D721Med (cell line): ENCODE measurements at regions not wholly inside any gene's neighbourhood (a gene's known extent, or its start where the extent isn't known, plus 50 kb on each side); places are given as distances from the start of the nearest gene placed in this dataset.

Source experiments
- DNase-seq: peaks from one replicate; pipeline ENCODE4 v3.0.0; 2011; ENCODE audit warnings: low spot score; ENCODE audit not compliant: insufficient read length
- FAIRE-seq: peaks from 2 replicates; lab custom pipeline; 2011; peaks lifted over from hg19 to GRCh38; lab: Jason Lieb, UNC
- TF ChIP-seq, protein P1 (sequence below): IDR thresholded peaks from 2 replicates; pipeline ENCODE4 v1.5.1; 2012; ENCODE audit warnings: mild to moderate bottlenecking, control low read depth; ENCODE audit not compliant: insufficient read depth; ENCODE audit errors: missing control alignments

DNA sequence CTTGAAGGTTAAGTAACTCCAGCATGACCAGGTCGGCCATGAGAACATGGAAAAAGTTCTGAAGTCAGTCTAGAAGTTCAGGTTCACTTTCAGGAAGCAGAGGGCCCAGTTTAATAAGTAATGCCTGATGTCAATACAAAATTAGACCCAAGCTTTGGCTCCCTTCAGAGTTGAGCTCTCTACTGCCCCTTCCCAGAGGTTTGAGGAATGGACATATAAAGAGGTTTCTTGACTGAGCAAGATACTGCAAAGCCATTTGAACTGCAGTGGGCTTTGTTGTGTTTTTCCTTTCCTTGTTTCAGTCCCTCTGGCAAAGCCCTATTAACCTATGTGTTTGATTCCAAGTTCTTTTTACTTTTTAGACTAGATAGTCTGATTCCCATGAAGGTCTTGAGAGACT is 97.8 kb upstream of the PREP start:
- TF ChIP-seq, protein P1, sequence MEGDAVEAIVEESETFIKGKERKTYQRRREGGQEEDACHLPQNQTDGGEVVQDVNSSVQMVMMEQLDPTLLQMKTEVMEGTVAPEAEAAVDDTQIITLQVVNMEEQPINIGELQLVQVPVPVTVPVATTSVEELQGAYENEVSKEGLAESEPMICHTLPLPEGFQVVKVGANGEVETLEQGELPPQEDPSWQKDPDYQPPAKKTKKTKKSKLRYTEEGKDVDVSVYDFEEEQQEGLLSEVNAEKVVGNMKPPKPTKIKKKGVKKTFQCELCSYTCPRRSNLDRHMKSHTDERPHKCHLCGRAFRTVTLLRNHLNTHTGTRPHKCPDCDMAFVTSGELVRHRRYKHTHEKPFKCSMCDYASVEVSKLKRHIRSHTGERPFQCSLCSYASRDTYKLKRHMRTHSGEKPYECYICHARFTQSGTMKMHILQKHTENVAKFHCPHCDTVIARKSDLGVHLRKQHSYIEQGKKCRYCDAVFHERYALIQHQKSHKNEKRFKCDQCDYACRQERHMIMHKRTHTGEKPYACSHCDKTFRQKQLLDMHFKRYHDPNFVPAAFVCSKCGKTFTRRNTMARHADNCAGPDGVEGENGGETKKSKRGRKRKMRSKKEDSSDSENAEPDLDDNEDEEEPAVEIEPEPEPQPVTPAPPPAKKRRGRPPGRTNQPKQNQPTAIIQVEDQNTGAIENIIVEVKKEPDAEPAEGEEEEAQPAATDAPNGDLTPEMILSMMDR, result no peak
- DNase-seq (no peak), FAIRE-seq (no peak)

GRCh38 chr6:105499931-105500330 is 97.0 kb upstream of the PREP start:
- FAIRE-seq (no peak), DNase-seq (no peak)
- TF ChIP-seq, protein P1, result no peak

DNA sequence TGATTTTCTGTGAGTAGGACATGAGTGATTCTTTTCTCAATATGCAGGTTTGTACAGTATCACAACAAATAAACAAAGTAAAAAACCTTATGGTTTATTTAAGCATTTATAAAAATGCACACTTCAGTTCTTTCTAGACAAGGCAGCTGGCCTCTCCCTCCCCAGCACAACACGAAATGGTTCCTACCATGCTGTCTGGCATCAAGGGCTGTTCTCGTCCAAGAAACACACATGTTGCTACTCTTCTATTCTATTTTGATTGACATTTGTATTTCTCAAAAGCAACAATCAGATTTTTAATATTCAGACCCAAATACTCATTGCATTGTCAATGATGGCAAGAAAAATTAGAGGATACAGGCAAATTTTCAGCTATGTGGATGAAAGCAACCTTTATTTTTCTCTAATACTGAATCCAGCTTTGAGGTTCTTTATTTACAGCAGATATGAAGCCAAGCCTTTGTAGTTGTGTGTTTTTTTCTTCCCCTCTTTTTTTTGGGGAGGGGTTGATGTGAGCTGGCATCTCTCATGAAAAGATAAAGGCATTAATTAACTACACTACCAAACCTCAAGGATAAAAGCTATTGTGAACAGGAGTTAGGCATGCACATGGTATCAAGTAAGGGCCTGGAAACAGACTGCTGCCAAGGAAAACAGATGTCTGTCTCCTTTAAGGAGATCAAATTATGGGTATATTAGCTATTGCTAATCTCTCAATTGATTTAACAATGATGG is 96.4 kb upstream of the PREP start:
- FAIRE-seq (no peak), DNase-seq (no peak)
- TF ChIP-seq, protein P1, result no peak

DNA sequence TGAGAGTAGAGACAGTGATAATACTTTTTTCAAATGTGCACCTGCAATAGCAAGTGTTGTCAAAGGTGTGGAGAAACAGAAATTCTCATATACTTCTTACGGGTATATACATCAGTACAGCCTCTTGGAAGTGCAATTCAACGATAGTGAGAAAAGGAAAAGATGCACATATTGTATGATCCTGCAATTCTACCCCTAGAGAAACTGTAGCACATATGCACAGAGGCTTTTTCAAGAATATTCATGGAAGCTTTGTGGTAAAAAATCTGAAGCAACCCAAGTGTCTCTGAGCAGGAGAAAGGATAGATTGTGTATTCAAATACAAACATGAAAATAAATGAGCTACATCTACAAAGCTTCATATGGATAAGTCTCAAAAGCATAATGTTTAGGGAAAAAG is 94.7 kb upstream of the PREP start:
- no peak for FAIRE-seq
- TF ChIP-seq, protein P1, result no peak

DNA sequence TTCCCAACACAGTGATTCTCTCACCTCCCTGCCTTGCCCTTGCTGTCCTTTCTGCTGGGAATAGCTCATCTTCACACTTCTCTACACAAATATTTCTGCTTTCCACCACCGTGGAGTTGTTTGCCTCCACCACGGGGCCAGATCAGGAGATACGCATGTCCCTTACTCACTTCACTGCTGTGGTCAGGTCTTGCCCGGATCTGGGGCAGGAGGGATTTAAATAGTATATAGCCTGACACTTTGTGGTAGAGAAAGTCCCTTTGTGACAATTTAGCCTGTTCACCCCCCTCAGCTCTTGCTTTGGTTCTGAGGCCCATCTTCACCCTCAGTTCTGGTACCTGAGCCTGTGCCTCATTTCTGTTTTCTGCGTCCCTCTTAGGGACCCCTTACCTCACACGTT is 92.6 kb upstream of the PREP start:
- DNase-seq (no peak), FAIRE-seq (no peak)
- TF ChIP-seq, protein P1, result no peak

More for the DNA sequence above, 94.7 kb upstream of the PREP start:
- no peak for DNase-seq

- FAIRE-seq (no peak), DNase-seq (no peak)
- TF ChIP-seq, protein P1, result no peak
Observed at GRCh38 chr6:105494688-105495087, 91.8 kb upstream of the PREP start.

- FAIRE-seq (no peak), DNase-seq (no peak)
- TF ChIP-seq, protein P1, result no peak
Observed at GRCh38 chr6:105493736-105494135, 90.9 kb upstream of the PREP start.
